ENCODE measurements at regions not wholly inside any gene's neighbourhood (a gene's known extent, or its start where the extent isn't known, plus 50 kb on each side); places are given as distances from the start of the nearest gene placed in this dataset.

- H3K9me3 ChIP-seq (ENCODE audit: control insufficient read depth, low read depth, low read length), result no peaks in the 10 kb centered on the region
- H3K4me2 ChIP-seq (ENCODE audit: insufficient read depth, insufficient read length, low read length), result no peak overlapping the region
- no peak overlapping the region for H2BK12ac ChIP-seq (ENCODE audit: insufficient read length, low read depth, low read length)
- H3K79me1 ChIP-seq (ENCODE audit: insufficient read depth, low read depth, low read length, poor library complexity, severe bottlenecking), result no peaks in the 10 kb centered on the region
- no peak overlapping the region for H3K4ac ChIP-seq (ENCODE audit: low read depth, low read length)
- no peak overlapping the region for H2BK120ac ChIP-seq (ENCODE audit: low read depth, low read length, poor library complexity, severe bottlenecking)
- H3K27me3 Mint-ChIP-seq (ENCODE audit: low read depth), result no peaks in the 10 kb centered on the region; the same call in 1 of the 2 replicates
- H4K8ac ChIP-seq (replicated peaks; ENCODE audit: insufficient read length, low read depth, low read length), result no peak overlapping the region
- no peak overlapping the region for H2AFZ ChIP-seq (ENCODE audit: low read length)
- H2BK15ac ChIP-seq (ENCODE audit: low read depth, low read length), result no peak overlapping the region
- H3K79me2 ChIP-seq (ENCODE audit: insufficient read depth, low read length), result no peaks in the 10 kb centered on the region
- no CpG with 5 or more reads among the region's 4 CpGs for WGBS (ENCODE audit: extremely low coverage, insufficient read length, low lambda C conversion rate)
- H3K14ac ChIP-seq (ENCODE audit: insufficient read depth, low read length), result no peak overlapping the region
- no peak overlapping the region for H3K23ac ChIP-seq (ENCODE audit: insufficient read length, low read depth, low read length)
- H3K23me2 ChIP-seq (ENCODE audit: insufficient read length, low read depth, low read length, poor library complexity, severe bottlenecking), result no peaks in the 10 kb centered on the region
- H2AK5ac ChIP-seq (ENCODE audit: insufficient read length, low read length), result no peak overlapping the region
- H3K4me1 Mint-ChIP-seq, result peaks cover 0 to 11% of the 10 kb centered on the region in 2 experiments; a peak in 2 of 4 replicates
- no peak overlapping the region for H4K91ac ChIP-seq (ENCODE audit: insufficient read length, low read depth, low read length)
- peaks cover 3% of the 10 kb centered on the region; the same call in 1 of the 2 replicates for H3K4me1 ChIP-seq (ENCODE audit: insufficient read depth, low read length)
- no peak overlapping the region for H3T11ph ChIP-seq (ENCODE audit: low read length)
- no peak overlapping the region for H2BK5ac ChIP-seq (ENCODE audit: insufficient read length, low read length)
- no peak overlapping the region for H3K4me3 Mint-ChIP-seq
- H3K18ac ChIP-seq (ENCODE audit: insufficient read length, low read depth, low read length), result no peak overlapping the region
- H3K36me3 Mint-ChIP-seq (ENCODE audit: insufficient read depth in 1 of 3, low read depth in 3 of 3), result no peaks in the 10 kb centered on the region
- no peak overlapping the region for H3K27ac Mint-ChIP-seq
- DNase-seq, result no peak
- TF ChIP-seq CTCF (conservative IDR thresholded peaks at IDR 0.05), result no peak
- no peaks in the 10 kb centered on the region for H3K9me3 Mint-ChIP-seq
- no peaks in the 10 kb centered on the region for H4K20me1 ChIP-seq (ENCODE audit: control insufficient read depth, insufficient read depth, insufficient read length)
- no peak overlapping the region for H3K27ac ChIP-seq (ENCODE audit: insufficient read length, low read depth, low read length)
- no peak overlapping the region for H4K5ac ChIP-seq (ENCODE audit: insufficient read length, low read depth, low read length)
- no peaks in the 10 kb centered on the region for H3K27me3 ChIP-seq (ENCODE audit: insufficient read depth, low read length)
- no peak overlapping the region for H3K9ac ChIP-seq (ENCODE audit: extremely low read depth, insufficient read length, low read length)
- H3K56ac ChIP-seq (ENCODE audit: insufficient read length, low read depth, low read length), result no peak overlapping the region
- H2BK20ac ChIP-seq (ENCODE audit: low read depth, low read length, poor library complexity, severe bottlenecking), result no peak overlapping the region
Measured at GRCh38 chr4:78691971-78692821, 84.0 kb upstream of the BMP2K start.
